GM21786 (cell line): ENCODE measurements at regions not wholly inside any gene's neighbourhood (a gene's known extent, or its start where the extent isn't known, plus 50 kb on each side); places are given as distances from the start of the nearest gene placed in this dataset.

Experiments used
- ATAC-seq: cut with Tn5 transposase; IDR thresholded peaks from one replicate; pipeline ENCODE4 v1.9.1; 2021; ENCODE audit not compliant: unreplicated experiment

- peak; percentile 3 for ATAC-seq
Measured at GRCh38 chr3:42013691-42014457, 52.0 kb upstream of the ULK4 start.

DNA sequence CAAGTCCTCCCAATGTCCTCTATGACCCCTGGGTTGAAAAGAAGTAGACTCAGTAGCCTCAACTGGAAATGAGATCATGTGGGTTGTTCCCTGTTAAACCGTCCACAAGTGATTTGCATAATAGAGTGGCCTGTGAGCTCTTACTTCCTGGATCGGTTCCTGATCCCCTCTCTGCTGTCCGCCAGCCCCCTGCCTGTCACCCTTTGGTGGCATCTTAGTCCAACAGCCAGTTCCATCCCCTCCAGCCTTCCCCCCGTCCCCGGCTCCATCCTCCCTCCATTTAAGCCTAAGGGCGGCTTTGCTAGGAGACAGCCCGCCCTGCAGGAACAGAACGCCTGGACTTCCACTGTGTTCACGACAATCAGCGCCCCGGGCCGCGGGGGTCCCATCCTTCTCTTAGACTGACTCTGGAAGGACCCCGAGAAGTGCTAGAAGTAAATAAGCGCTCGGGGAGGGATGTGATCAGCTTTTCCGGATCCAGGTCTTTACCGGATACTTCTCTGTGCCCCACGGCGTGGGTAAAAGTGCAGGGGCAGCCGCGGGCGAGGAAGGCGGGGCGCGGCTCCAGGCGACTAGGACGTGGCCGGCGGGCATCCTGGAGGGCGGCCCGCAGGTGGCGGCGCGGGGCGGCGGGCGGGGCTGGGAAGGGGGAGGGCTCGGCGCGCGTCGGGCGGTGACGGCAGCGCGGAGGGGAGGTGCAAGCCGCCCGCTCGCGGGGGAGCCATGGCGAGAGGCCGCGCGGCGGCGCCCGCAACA is 51.2 kb upstream of the ULK4 start:
- ATAC-seq: peak; percentile 80

- peak; percentile 29 for ATAC-seq
Measured at GRCh38 chr3:42012383-42012934, 50.6 kb upstream of the ULK4 start.
